ENCODE measurements at regions not wholly inside any gene's neighbourhood (a gene's known extent, or its start where the extent isn't known, plus 50 kb on each side); places are given as distances from the start of the nearest gene placed in this dataset.

DNA sequence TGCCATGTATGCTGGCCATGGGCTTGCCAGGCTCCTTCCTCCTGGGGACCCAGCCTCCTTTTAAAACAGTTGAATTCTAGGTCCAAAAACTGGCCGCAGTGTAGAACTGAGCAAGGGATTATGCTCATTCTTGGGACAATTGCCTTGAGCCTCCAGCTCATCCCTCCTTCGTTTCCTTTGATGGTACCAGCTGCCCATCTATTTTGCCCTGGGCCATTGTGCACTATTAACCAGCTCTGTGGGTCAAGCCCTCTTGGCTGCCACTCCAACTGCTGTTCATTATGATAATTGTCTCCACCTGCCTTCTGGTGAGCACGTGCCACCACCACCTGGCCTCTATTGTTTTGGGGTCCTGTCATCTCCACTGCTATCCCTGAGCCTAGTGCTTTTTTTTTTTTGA, 75.8 kb upstream of the SYN2 start:
- no peak overlapping the region for H3K4me3 ChIP-seq (replicated peaks; ENCODE audit: insufficient read depth, low read length)
- TF ChIP-seq SPI1 (IDR thresholded peaks at IDR 0.05; ENCODE audit: borderline replicate concordance, low read depth) (no peak), POLR2AphosphoS5 (IDR thresholded peaks at IDR 0.05; ENCODE audit: low read depth) (no peak), GABPA (IDR thresholded peaks at IDR 0.05; ENCODE audit: low read depth) (no peak)
- TF ChIP-seq, protein P1, sequence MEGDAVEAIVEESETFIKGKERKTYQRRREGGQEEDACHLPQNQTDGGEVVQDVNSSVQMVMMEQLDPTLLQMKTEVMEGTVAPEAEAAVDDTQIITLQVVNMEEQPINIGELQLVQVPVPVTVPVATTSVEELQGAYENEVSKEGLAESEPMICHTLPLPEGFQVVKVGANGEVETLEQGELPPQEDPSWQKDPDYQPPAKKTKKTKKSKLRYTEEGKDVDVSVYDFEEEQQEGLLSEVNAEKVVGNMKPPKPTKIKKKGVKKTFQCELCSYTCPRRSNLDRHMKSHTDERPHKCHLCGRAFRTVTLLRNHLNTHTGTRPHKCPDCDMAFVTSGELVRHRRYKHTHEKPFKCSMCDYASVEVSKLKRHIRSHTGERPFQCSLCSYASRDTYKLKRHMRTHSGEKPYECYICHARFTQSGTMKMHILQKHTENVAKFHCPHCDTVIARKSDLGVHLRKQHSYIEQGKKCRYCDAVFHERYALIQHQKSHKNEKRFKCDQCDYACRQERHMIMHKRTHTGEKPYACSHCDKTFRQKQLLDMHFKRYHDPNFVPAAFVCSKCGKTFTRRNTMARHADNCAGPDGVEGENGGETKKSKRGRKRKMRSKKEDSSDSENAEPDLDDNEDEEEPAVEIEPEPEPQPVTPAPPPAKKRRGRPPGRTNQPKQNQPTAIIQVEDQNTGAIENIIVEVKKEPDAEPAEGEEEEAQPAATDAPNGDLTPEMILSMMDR (IDR thresholded peaks at IDR 0.05; ENCODE audit: insufficient read depth, low read length): no peak
- TF ChIP-seq, protein P2, sequence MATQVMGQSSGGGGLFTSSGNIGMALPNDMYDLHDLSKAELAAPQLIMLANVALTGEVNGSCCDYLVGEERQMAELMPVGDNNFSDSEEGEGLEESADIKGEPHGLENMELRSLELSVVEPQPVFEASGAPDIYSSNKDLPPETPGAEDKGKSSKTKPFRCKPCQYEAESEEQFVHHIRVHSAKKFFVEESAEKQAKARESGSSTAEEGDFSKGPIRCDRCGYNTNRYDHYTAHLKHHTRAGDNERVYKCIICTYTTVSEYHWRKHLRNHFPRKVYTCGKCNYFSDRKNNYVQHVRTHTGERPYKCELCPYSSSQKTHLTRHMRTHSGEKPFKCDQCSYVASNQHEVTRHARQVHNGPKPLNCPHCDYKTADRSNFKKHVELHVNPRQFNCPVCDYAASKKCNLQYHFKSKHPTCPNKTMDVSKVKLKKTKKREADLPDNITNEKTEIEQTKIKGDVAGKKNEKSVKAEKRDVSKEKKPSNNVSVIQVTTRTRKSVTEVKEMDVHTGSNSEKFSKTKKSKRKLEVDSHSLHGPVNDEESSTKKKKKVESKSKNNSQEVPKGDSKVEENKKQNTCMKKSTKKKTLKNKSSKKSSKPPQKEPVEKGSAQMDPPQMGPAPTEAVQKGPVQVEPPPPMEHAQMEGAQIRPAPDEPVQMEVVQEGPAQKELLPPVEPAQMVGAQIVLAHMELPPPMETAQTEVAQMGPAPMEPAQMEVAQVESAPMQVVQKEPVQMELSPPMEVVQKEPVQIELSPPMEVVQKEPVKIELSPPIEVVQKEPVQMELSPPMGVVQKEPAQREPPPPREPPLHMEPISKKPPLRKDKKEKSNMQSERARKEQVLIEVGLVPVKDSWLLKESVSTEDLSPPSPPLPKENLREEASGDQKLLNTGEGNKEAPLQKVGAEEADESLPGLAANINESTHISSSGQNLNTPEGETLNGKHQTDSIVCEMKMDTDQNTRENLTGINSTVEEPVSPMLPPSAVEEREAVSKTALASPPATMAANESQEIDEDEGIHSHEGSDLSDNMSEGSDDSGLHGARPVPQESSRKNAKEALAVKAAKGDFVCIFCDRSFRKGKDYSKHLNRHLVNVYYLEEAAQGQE (IDR thresholded peaks at IDR 0.05; ENCODE audit: insufficient replicate concordance, low read depth): no peak
- H3K27ac ChIP-seq (replicated peaks): no peak overlapping the region
- no peaks in the 10 kb centered on the region for H3K27me3 ChIP-seq (ENCODE audit: insufficient read depth, poor library complexity, severe bottlenecking)
- no peak for DNase-seq (ENCODE audit: low read depth in 1 of 2, low spot score in 1 of 2)

DNA sequence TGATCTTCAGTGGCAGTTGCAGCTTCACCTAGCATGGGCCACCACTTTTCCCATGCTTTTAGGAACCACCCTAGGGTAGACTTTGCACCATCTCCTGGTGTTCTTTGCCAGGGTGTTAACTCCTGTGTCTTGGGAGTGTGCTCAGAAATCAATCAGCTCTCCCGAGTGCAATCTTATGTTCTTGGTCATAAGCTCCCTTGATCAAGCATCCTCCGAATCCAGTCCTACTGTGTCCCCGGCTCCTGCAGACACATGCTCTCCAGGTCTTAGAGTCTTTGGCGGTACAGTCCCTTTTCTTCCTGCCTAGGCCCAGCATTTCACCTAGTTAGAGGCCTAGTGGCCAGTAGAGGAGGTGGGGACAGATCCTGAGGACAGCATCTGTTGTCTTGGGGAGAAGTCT, 74.7 kb upstream of the SYN2 start:
- TF ChIP-seq, protein P2 (IDR thresholded peaks at IDR 0.05; ENCODE audit: insufficient replicate concordance, low read depth): no peak
- TF ChIP-seq SPI1 (IDR thresholded peaks at IDR 0.05; ENCODE audit: borderline replicate concordance, low read depth) (no peak), GABPA (IDR thresholded peaks at IDR 0.05; ENCODE audit: low read depth) (no peak), POLR2AphosphoS5 (IDR thresholded peaks at IDR 0.05; ENCODE audit: low read depth) (no peak)
- TF ChIP-seq, protein P1 (IDR thresholded peaks at IDR 0.05; ENCODE audit: insufficient read depth, low read length): no peak
- Histone ChIP-seq H3K4me3 (replicated peaks; ENCODE audit: insufficient read depth, low read length) (no peak overlapping the region), H3K27ac (replicated peaks) (no peak overlapping the region), H3K27me3 (ENCODE audit: insufficient read depth, poor library complexity, severe bottlenecking) (no peaks in the 10 kb centered on the region)
- no peak for DNase-seq (ENCODE audit: low read depth in 1 of 2, low spot score in 1 of 2)

DNA sequence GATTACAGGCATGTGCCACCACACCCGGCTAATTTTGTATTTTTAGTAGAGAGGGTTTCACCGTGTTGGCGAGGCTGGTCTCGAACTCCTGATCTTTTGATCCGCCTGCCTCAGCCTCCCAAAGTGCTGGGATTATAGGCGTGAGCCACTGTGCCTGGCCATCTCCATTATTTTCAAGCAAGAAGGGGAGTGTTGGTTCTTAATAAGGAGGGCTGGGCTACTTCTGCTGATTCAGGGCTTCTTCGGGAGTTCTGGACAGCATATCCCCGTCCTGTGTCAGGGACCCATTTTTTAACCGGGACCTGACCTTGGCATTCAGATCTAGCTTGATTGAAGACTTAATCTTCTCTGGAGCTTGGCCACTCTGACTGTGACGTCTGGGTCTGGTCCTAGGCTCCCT, 74.1 kb upstream of the SYN2 start:
- TF ChIP-seq, protein P1 (IDR thresholded peaks at IDR 0.05; ENCODE audit: insufficient read depth, low read length): no peak
- TF ChIP-seq POLR2AphosphoS5 (IDR thresholded peaks at IDR 0.05; ENCODE audit: low read depth) (no peak), GABPA (IDR thresholded peaks at IDR 0.05; ENCODE audit: low read depth) (no peak)
- TF ChIP-seq, protein P2 (IDR thresholded peaks at IDR 0.05; ENCODE audit: insufficient replicate concordance, low read depth): no peak
- no peak overlapping the region for H3K4me3 ChIP-seq (replicated peaks; ENCODE audit: insufficient read depth, low read length)
- no peaks in the 10 kb centered on the region for H3K27me3 ChIP-seq (ENCODE audit: insufficient read depth, poor library complexity, severe bottlenecking)
- no peak for DNase-seq (ENCODE audit: low read depth in 1 of 2, low spot score in 1 of 2)
- no peak overlapping the region for H3K27ac ChIP-seq (replicated peaks)

Measured in HL-60 (cell line).